ENCODE measurements at regions not wholly inside any gene's neighbourhood (a gene's known extent, or its start where the extent isn't known, plus 50 kb on each side); places are given as distances from the start of the nearest gene placed in this dataset.

DNA sequence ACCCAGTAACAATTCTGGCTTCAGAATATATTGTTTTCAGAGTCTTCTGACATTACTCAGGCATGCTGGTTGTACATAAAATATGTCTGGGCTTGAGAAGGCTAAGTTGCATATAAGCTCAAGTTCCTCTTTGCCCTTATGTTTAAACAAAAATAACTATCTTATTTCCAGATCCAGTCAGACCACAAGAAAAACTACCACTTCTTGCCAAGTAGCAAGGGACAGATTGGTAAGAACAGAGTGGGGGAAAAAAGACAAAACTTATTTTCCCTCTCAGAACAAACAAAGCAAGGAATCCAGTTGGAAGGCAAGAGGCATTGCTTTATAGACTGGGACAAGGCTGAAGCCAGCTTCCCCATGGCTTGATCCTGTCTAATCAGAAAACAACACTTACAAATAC is 1036.7 kb upstream of the CELF4 start:
- TF ChIP-seq CREB1 (CRISPR knock-in tag; IDR thresholded peaks at IDR 0.05; ENCODE audit: low read depth) (no peak), POLR2AphosphoS5 (IDR thresholded peaks at IDR 0.05; ENCODE audit: low read depth) (no peak), EZH2 (IDR thresholded peaks at IDR 0.05; ENCODE audit: low read depth, unreplicated experiment) (no peak), EZH2phosphoT487 (IDR thresholded peaks at IDR 0.05; ENCODE audit: unreplicated experiment) (no peak), NANOG (IDR thresholded peaks at IDR 0.05; ENCODE audit: borderline replicate concordance) (no peak)
- TF ChIP-seq, protein P1, sequence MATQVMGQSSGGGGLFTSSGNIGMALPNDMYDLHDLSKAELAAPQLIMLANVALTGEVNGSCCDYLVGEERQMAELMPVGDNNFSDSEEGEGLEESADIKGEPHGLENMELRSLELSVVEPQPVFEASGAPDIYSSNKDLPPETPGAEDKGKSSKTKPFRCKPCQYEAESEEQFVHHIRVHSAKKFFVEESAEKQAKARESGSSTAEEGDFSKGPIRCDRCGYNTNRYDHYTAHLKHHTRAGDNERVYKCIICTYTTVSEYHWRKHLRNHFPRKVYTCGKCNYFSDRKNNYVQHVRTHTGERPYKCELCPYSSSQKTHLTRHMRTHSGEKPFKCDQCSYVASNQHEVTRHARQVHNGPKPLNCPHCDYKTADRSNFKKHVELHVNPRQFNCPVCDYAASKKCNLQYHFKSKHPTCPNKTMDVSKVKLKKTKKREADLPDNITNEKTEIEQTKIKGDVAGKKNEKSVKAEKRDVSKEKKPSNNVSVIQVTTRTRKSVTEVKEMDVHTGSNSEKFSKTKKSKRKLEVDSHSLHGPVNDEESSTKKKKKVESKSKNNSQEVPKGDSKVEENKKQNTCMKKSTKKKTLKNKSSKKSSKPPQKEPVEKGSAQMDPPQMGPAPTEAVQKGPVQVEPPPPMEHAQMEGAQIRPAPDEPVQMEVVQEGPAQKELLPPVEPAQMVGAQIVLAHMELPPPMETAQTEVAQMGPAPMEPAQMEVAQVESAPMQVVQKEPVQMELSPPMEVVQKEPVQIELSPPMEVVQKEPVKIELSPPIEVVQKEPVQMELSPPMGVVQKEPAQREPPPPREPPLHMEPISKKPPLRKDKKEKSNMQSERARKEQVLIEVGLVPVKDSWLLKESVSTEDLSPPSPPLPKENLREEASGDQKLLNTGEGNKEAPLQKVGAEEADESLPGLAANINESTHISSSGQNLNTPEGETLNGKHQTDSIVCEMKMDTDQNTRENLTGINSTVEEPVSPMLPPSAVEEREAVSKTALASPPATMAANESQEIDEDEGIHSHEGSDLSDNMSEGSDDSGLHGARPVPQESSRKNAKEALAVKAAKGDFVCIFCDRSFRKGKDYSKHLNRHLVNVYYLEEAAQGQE (IDR thresholded peaks at IDR 0.05; ENCODE audit: unreplicated experiment): no peak
- TF ChIP-seq, protein P2, sequence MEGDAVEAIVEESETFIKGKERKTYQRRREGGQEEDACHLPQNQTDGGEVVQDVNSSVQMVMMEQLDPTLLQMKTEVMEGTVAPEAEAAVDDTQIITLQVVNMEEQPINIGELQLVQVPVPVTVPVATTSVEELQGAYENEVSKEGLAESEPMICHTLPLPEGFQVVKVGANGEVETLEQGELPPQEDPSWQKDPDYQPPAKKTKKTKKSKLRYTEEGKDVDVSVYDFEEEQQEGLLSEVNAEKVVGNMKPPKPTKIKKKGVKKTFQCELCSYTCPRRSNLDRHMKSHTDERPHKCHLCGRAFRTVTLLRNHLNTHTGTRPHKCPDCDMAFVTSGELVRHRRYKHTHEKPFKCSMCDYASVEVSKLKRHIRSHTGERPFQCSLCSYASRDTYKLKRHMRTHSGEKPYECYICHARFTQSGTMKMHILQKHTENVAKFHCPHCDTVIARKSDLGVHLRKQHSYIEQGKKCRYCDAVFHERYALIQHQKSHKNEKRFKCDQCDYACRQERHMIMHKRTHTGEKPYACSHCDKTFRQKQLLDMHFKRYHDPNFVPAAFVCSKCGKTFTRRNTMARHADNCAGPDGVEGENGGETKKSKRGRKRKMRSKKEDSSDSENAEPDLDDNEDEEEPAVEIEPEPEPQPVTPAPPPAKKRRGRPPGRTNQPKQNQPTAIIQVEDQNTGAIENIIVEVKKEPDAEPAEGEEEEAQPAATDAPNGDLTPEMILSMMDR (conservative IDR thresholded peaks at IDR 0.05; ENCODE audit: low read depth in 2 of 2): no peak
- TF ChIP-seq, protein P3, sequence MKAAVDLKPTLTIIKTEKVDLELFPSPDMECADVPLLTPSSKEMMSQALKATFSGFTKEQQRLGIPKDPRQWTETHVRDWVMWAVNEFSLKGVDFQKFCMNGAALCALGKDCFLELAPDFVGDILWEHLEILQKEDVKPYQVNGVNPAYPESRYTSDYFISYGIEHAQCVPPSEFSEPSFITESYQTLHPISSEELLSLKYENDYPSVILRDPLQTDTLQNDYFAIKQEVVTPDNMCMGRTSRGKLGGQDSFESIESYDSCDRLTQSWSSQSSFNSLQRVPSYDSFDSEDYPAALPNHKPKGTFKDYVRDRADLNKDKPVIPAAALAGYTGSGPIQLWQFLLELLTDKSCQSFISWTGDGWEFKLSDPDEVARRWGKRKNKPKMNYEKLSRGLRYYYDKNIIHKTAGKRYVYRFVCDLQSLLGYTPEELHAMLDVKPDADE (IDR thresholded peaks at IDR 0.05): no peak

All from GM23338 (cell line).